ENCODE measurements at regions not wholly inside any gene's neighbourhood (a gene's known extent, or its start where the extent isn't known, plus 50 kb on each side); places are given as distances from the start of the nearest gene placed in this dataset.

DNA sequence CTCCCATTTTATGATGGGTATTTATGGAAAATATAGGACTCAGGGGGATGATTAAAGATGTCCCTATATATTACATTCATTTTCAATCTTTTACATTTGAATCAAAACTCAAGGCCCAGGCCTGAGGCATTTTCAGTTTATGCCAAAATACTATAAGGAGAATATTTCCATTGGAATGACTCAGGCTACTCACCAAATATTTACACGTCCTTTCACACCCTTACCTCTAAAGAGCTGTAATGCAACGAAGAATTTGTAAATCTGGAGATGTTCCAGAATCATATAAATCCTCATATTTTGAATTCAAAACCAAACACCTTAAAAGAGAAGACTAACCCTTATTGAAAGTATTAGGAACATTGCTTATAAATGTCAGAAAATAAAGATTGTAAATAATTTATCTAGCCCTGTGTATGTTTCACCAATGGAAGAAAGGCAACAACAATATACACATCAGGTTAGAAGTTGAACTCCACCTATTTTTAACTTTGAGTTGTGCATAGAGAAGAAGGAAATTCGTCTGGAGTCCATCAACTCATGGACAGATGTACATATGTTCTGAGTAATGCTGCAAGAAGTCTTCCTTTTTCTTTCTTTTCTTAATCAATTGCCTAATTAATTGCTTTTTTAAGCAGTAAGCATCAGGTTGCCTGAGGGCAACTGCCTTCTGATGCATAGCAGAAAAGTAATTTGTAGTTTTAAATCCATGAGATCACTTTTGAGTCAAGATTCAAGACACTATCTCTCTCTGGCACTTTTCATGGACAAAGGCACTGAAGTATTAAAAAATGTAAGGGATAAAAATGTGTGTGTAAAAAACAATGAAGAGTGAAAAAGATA, 579.3 kb upstream of the RGMB start:
- Histone ChIP-seq H3K36me3 (ENCODE audit: insufficient read depth, low read length) (no peaks in the 10 kb centered on the region), H3K9ac (ENCODE audit: low read length) (no peak overlapping the region), H3K9me2 (ENCODE audit: insufficient read depth, low read length) (no peaks in the 10 kb centered on the region), H2AFZ (ENCODE audit: low read depth, low read length) (no peak overlapping the region), H3K27ac (ENCODE audit: low read length) (no peak overlapping the region), H3K4me2 (ENCODE audit: low read length) (no peak overlapping the region), H4K20me1 (ENCODE audit: insufficient read depth) (no peaks in the 10 kb centered on the region), H3K9me3 (ENCODE audit: low read length) (no peaks in the 10 kb centered on the region), H3K4me3 (ENCODE audit: low read length) (no peak overlapping the region), H3K27me3 (ENCODE audit: insufficient read depth, low read depth, low read length) (no peaks in the 10 kb centered on the region), H3K79me2 (replicated peaks; ENCODE audit: insufficient read depth, low read length) (no peaks in the 10 kb centered on the region), H3F3A (ENCODE audit: insufficient read depth, low read length, poor library complexity, severe bottlenecking) (no peaks in the 10 kb centered on the region)
- TF ChIP-seq POLR2AphosphoS5 (IDR thresholded peaks at IDR 0.05) (no peak), MXI1 (conservative IDR thresholded peaks at IDR 0.05; ENCODE audit: poor library complexity, severe bottlenecking) (no peak), EP300 (conservative IDR thresholded peaks at IDR 0.05; ENCODE audit: poor library complexity, severe bottlenecking) (no peak), TAF1 (IDR thresholded peaks at IDR 0.05; ENCODE audit: low read depth) (no peak), EZH2 (IDR thresholded peaks at IDR 0.05; ENCODE audit: borderline replicate concordance, insufficient read depth, low read length, poor library complexity, severe bottlenecking) (no peak), RAD21 (conservative IDR thresholded peaks at IDR 0.05) (no peak), SMC3 (conservative IDR thresholded peaks at IDR 0.05; ENCODE audit: poor library complexity) (no peak)
- TF ChIP-seq, protein P1, sequence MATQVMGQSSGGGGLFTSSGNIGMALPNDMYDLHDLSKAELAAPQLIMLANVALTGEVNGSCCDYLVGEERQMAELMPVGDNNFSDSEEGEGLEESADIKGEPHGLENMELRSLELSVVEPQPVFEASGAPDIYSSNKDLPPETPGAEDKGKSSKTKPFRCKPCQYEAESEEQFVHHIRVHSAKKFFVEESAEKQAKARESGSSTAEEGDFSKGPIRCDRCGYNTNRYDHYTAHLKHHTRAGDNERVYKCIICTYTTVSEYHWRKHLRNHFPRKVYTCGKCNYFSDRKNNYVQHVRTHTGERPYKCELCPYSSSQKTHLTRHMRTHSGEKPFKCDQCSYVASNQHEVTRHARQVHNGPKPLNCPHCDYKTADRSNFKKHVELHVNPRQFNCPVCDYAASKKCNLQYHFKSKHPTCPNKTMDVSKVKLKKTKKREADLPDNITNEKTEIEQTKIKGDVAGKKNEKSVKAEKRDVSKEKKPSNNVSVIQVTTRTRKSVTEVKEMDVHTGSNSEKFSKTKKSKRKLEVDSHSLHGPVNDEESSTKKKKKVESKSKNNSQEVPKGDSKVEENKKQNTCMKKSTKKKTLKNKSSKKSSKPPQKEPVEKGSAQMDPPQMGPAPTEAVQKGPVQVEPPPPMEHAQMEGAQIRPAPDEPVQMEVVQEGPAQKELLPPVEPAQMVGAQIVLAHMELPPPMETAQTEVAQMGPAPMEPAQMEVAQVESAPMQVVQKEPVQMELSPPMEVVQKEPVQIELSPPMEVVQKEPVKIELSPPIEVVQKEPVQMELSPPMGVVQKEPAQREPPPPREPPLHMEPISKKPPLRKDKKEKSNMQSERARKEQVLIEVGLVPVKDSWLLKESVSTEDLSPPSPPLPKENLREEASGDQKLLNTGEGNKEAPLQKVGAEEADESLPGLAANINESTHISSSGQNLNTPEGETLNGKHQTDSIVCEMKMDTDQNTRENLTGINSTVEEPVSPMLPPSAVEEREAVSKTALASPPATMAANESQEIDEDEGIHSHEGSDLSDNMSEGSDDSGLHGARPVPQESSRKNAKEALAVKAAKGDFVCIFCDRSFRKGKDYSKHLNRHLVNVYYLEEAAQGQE (IDR thresholded peaks at IDR 0.05; ENCODE audit: borderline replicate concordance): no peak
- TF ChIP-seq, protein P2, sequence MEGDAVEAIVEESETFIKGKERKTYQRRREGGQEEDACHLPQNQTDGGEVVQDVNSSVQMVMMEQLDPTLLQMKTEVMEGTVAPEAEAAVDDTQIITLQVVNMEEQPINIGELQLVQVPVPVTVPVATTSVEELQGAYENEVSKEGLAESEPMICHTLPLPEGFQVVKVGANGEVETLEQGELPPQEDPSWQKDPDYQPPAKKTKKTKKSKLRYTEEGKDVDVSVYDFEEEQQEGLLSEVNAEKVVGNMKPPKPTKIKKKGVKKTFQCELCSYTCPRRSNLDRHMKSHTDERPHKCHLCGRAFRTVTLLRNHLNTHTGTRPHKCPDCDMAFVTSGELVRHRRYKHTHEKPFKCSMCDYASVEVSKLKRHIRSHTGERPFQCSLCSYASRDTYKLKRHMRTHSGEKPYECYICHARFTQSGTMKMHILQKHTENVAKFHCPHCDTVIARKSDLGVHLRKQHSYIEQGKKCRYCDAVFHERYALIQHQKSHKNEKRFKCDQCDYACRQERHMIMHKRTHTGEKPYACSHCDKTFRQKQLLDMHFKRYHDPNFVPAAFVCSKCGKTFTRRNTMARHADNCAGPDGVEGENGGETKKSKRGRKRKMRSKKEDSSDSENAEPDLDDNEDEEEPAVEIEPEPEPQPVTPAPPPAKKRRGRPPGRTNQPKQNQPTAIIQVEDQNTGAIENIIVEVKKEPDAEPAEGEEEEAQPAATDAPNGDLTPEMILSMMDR (IDR thresholded peaks at IDR 0.05; ENCODE audit: poor library complexity, severe bottlenecking): no peak

GRCh38 chr5:98200726-98201541, 572.5 kb upstream of the RGMB start:
- H3K27me3 ChIP-seq (ENCODE audit: insufficient read depth, low read depth, low read length): no peaks in the 10 kb centered on the region
- H3K79me2 ChIP-seq (replicated peaks; ENCODE audit: insufficient read depth, low read length): no peaks in the 10 kb centered on the region
- no peaks in the 10 kb centered on the region for H3K9me3 ChIP-seq (ENCODE audit: low read length)
- H3K9ac ChIP-seq (ENCODE audit: low read length): no peak overlapping the region
- H4K20me1 ChIP-seq (ENCODE audit: insufficient read depth): no peaks in the 10 kb centered on the region
- no peak overlapping the region for H3K27ac ChIP-seq (ENCODE audit: low read length)
- TF ChIP-seq SMC3 (conservative IDR thresholded peaks at IDR 0.05; ENCODE audit: poor library complexity) (no peak), POLR2AphosphoS5 (IDR thresholded peaks at IDR 0.05) (no peak), EZH2 (IDR thresholded peaks at IDR 0.05; ENCODE audit: borderline replicate concordance, insufficient read depth, low read length, poor library complexity, severe bottlenecking) (no peak), MXI1 (conservative IDR thresholded peaks at IDR 0.05; ENCODE audit: poor library complexity, severe bottlenecking) (no peak), TAF1 (IDR thresholded peaks at IDR 0.05; ENCODE audit: low read depth) (no peak), RAD21 (conservative IDR thresholded peaks at IDR 0.05) (no peak)
- TF ChIP-seq, protein P2 (IDR thresholded peaks at IDR 0.05; ENCODE audit: poor library complexity, severe bottlenecking): no peak
- TF ChIP-seq, protein P1 (IDR thresholded peaks at IDR 0.05; ENCODE audit: borderline replicate concordance): no peak
- H3K4me3 ChIP-seq (ENCODE audit: low read length): no peak overlapping the region
- H3F3A ChIP-seq (ENCODE audit: insufficient read depth, low read length, poor library complexity, severe bottlenecking): no peaks in the 10 kb centered on the region
- no peaks in the 10 kb centered on the region for H3K36me3 ChIP-seq (ENCODE audit: insufficient read depth, low read length)
- no peak overlapping the region for H2AFZ ChIP-seq (ENCODE audit: low read depth, low read length)
- no peak overlapping the region for H3K4me2 ChIP-seq (ENCODE audit: low read length)
- no peaks in the 10 kb centered on the region for H3K9me2 ChIP-seq (ENCODE audit: insufficient read depth, low read length)
